A673 (cell line): ENCODE measurements at regions not wholly inside any gene's neighbourhood (a gene's known extent, or its start where the extent isn't known, plus 50 kb on each side); places are given as distances from the start of the nearest gene placed in this dataset.

Source experiments
- CTCF ChIP-seq: fragments of 300-800, 200-600 bp; sonication (generic); conservative IDR thresholded peaks from 2 replicates; pipeline ENCODE4 v1.5.1; 2017; ENCODE audit warnings: low read depth, mild to moderate bottlenecking, antibody characterized with exemption, low read length, moderate library complexity, mixed read lengths
- EZH2 ChIP-seq: fragments of 200-600 bp; sonication (generic); IDR thresholded peaks from 2 replicates; pipeline ENCODE4 v1.6.1; 2017; ENCODE audit warnings: borderline replicate concordance, low read depth, mild to moderate bottlenecking, mixed read lengths, antibody characterized with exemption, low read length; ENCODE audit not compliant: poor library complexity, severe bottlenecking

- no peak for TF ChIP-seq CTCF
- no peak for TF ChIP-seq EZH2
Observed at GRCh38 chr1:229808272-229808671, 182.2 kb downstream of the URB2 start.
